Breast epithelium (tissue), 3 donors: ENCODE measurements at regions not wholly inside any gene's neighbourhood (a gene's known extent, or its start where the extent isn't known, plus 50 kb on each side); places are given as distances from the start of the nearest gene placed in this dataset.

ENCODE experiments used
- POLR2A ChIP-seq: fragments of 450-650 bp; IDR thresholded peaks from one replicate; pipeline ENCODE4 v1.6.1; 2016; ENCODE audit warnings: antibody characterized with exemption, mild to moderate bottlenecking, moderate library complexity
- POLR2AphosphoS5 ChIP-seq, 3 donors: sonication (generic); formaldehyde crosslinking; IDR thresholded peaks; one replicate each; pipeline ENCODE4 v1.6.1; 2017; ENCODE audit warnings: antibody characterized with exemption in 3 of 3
- TF ChIP-seq, protein P1 (sequence below), 3 donors: fragments of 450-650 bp; IDR thresholded peaks; one replicate each; pipeline ENCODE4 v1.5.1; 2016 to 2017; ENCODE audit warnings: antibody characterized with exemption in 3 of 3, mild to moderate bottlenecking in 3 of 3, moderate library complexity in 3 of 3

- TF ChIP-seq, protein P1, sequence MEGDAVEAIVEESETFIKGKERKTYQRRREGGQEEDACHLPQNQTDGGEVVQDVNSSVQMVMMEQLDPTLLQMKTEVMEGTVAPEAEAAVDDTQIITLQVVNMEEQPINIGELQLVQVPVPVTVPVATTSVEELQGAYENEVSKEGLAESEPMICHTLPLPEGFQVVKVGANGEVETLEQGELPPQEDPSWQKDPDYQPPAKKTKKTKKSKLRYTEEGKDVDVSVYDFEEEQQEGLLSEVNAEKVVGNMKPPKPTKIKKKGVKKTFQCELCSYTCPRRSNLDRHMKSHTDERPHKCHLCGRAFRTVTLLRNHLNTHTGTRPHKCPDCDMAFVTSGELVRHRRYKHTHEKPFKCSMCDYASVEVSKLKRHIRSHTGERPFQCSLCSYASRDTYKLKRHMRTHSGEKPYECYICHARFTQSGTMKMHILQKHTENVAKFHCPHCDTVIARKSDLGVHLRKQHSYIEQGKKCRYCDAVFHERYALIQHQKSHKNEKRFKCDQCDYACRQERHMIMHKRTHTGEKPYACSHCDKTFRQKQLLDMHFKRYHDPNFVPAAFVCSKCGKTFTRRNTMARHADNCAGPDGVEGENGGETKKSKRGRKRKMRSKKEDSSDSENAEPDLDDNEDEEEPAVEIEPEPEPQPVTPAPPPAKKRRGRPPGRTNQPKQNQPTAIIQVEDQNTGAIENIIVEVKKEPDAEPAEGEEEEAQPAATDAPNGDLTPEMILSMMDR (IDR thresholded peaks at IDR 0.05), result no peak
- TF ChIP-seq POLR2AphosphoS5 (IDR thresholded peaks at IDR 0.05), result no peak
- TF ChIP-seq POLR2A, result no peak
Observed at GRCh38 chr4:187444061-187444460, 551.5 kb upstream of the ZFP42 start.
